Lower leg skin (tissue), 3 donors: ENCODE measurements at regions not wholly inside any gene's neighbourhood (a gene's known extent, or its start where the extent isn't known, plus 50 kb on each side); places are given as distances from the start of the nearest gene placed in this dataset.

Experiments used
- CTCF ChIP-seq, 3 donors: fragments of 450-650 bp; IDR thresholded peaks; one replicate each; pipeline ENCODE4 v1.5.1; 2016; ENCODE audit warnings: antibody characterized with exemption in 3 of 3, mild to moderate bottlenecking in 3 of 3, moderate library complexity in 2 of 3
- POLR2A ChIP-seq, 2 donors: fragments of 450-650 bp; IDR thresholded peaks; one replicate each; pipeline ENCODE4 v1.6.1; 2016 to 2017; ENCODE audit warnings: antibody characterized with exemption in 2 of 2, mild to moderate bottlenecking in 1 of 2, moderate library complexity in 1 of 2

DNA sequence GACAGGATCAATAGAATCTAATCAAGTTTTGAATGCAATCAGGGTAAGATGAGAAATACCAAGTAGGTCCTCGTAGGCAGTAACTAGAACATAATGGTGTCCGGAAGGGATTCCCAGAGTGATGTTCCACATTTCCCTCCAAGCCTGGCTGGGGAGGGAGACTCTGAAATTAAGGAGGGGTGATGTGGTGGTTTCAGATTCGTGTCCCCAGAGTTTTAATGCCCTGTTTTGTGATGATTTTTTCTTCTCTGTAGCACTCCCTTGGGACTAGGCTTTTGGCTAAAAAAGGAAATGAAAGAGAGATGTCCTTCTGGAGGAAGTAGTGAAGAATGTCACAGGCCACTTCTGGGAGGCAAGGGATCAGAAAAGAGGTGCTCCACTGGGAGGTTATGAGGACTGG, 108.3 kb upstream of the CACNA2D3 start:
- TF ChIP-seq CTCF (IDR thresholded peaks at IDR 0.05) (no peak), POLR2A (IDR thresholded peaks at IDR 0.05) (no peak)
